SJCRH30 (cell line): ENCODE measurements at regions not wholly inside any gene's neighbourhood (a gene's known extent, or its start where the extent isn't known, plus 50 kb on each side); places are given as distances from the start of the nearest gene placed in this dataset.

Experiments used
- DNase-seq, 2 experiments: peaks; one replicate each; pipeline ENCODE4 v3.0.0-alpha.2; 2015 to 2020
- H3K27ac ChIP-seq: fragments of 250-450 bp; sonication (Bioruptor Pico); 2 replicates; pipeline ENCODE4 v1.5.1; 2020; ENCODE audit warnings: mild to moderate bottlenecking, moderate library complexity
- H3K27me3 ChIP-seq: fragments of 250-450 bp; sonication (Bioruptor Pico); 2 replicates; pipeline ENCODE4 v1.5.1; 2020; ENCODE audit warnings: mild to moderate bottlenecking, moderate library complexity
- H3K36me3 ChIP-seq: fragments of 250-450 bp; sonication (Bioruptor Pico); 2 replicates; pipeline ENCODE4 v1.5.1; 2020; ENCODE audit warnings: mild to moderate bottlenecking, moderate library complexity
- H3K4me1 ChIP-seq: fragments of 250-450 bp; sonication (Bioruptor Pico); 2 replicates; pipeline ENCODE4 v1.5.1; 2020; ENCODE audit warnings: mild to moderate bottlenecking, moderate library complexity
- H3K4me3 ChIP-seq: fragments of 250-450 bp; sonication (Bioruptor Pico); 2 replicates; pipeline ENCODE4 v1.5.1; 2020; ENCODE audit warnings: mild to moderate bottlenecking, moderate library complexity
- H3K9me3 ChIP-seq: fragments of 250-450 bp; sonication (Bioruptor Pico); replicated peaks from 2 replicates; pipeline ENCODE4 v1.5.1; 2020; ENCODE audit warnings: mild to moderate bottlenecking, moderate library complexity

- no peaks in the 10 kb centered on the region for H3K9me3 ChIP-seq
- no peaks in the 10 kb centered on the region for H3K4me1 ChIP-seq
- H3K36me3 ChIP-seq: no peaks in the 10 kb centered on the region
- DNase-seq: no peak
- no peaks in the 10 kb centered on the region for H3K27me3 ChIP-seq
- H3K27ac ChIP-seq: no peak overlapping the region
- H3K4me3 ChIP-seq: no peak overlapping the region
Observed at GRCh38 chr2:125581557-125581956, 1074.4 kb upstream of the GYPC start.

GRCh38 chr2:125582516-125582915 lies 1073.4 kb upstream of the GYPC start:
- H3K36me3 ChIP-seq: no peaks in the 10 kb centered on the region
- no peaks in the 10 kb centered on the region for H3K9me3 ChIP-seq
- no peak overlapping the region for H3K4me3 ChIP-seq
- no peak for DNase-seq
- H3K4me1 ChIP-seq: no peaks in the 10 kb centered on the region
- no peak overlapping the region for H3K27ac ChIP-seq
- H3K27me3 ChIP-seq: no peaks in the 10 kb centered on the region

- no peak for DNase-seq
- Histone ChIP-seq H3K36me3 (no peaks in the 10 kb centered on the region), H3K9me3 (no peaks in the 10 kb centered on the region), H3K4me1 (no peaks in the 10 kb centered on the region), H3K4me3 (no peak overlapping the region), H3K27me3 (no peaks in the 10 kb centered on the region), H3K27ac (no peak overlapping the region)
Observed at GRCh38 chr2:125584732-125585131, 1071.2 kb upstream of the GYPC start.

- H3K9me3 ChIP-seq: no peaks in the 10 kb centered on the region
- H3K27me3 ChIP-seq: no peaks in the 10 kb centered on the region
- H3K4me3 ChIP-seq: no peak overlapping the region
- DNase-seq: no peak
- H3K36me3 ChIP-seq: no peaks in the 10 kb centered on the region
- no peak overlapping the region for H3K27ac ChIP-seq
- no peaks in the 10 kb centered on the region for H3K4me1 ChIP-seq
Observed at GRCh38 chr2:125588780-125589179, 1067.2 kb upstream of the GYPC start.

GRCh38 chr2:125591954-125592353 lies 1064.0 kb upstream of the GYPC start:
- Histone ChIP-seq H3K27ac (no peak overlapping the region), H3K4me1 (no peaks in the 10 kb centered on the region), H3K9me3 (no peaks in the 10 kb centered on the region), H3K36me3 (no peaks in the 10 kb centered on the region), H3K27me3 (peaks cover 3% of the 10 kb centered on the region; the same call in 1 of the 2 replicates), H3K4me3 (no peak overlapping the region)
- no peak for DNase-seq

- no peaks in the 10 kb centered on the region for H3K4me1 ChIP-seq
- no peak overlapping the region for H3K4me3 ChIP-seq
- H3K36me3 ChIP-seq: no peaks in the 10 kb centered on the region
- peaks cover 3% of the 10 kb centered on the region; the same call in 1 of the 2 replicates for H3K27me3 ChIP-seq
- no peak overlapping the region for H3K27ac ChIP-seq
- DNase-seq: no peak
- H3K9me3 ChIP-seq: no peaks in the 10 kb centered on the region
Observed at GRCh38 chr2:125593036-125593435, 1062.9 kb upstream of the GYPC start.

GRCh38 chr2:125596612-125597011 lies 1059.3 kb upstream of the GYPC start:
- Histone ChIP-seq H3K36me3 (no peaks in the 10 kb centered on the region), H3K9me3 (no peaks in the 10 kb centered on the region), H3K4me3 (no peak overlapping the region), H3K4me1 (no peaks in the 10 kb centered on the region), H3K27ac (no peak overlapping the region), H3K27me3 (peaks cover 3% of the 10 kb centered on the region; the same call in 1 of the 2 replicates)
- no peak for DNase-seq

GRCh38 chr2:125615438-125615837 lies 1040.5 kb upstream of the GYPC start:
- H3K27ac ChIP-seq: no peak overlapping the region
- no peaks in the 10 kb centered on the region for H3K36me3 ChIP-seq
- no peak overlapping the region for H3K4me3 ChIP-seq
- H3K27me3 ChIP-seq: no peaks in the 10 kb centered on the region
- no peak for DNase-seq
- H3K4me1 ChIP-seq: no peaks in the 10 kb centered on the region
- no peaks in the 10 kb centered on the region for H3K9me3 ChIP-seq

GRCh38 chr2:125630377-125630776 lies 1025.6 kb upstream of the GYPC start:
- Histone ChIP-seq H3K4me1 (no peaks in the 10 kb centered on the region), H3K27me3 (no peaks in the 10 kb centered on the region)
- no peak for DNase-seq

GRCh38 chr2:125634662-125635061 lies 1021.3 kb upstream of the GYPC start:
- DNase-seq: no peak
- Histone ChIP-seq H3K9me3 (no peaks in the 10 kb centered on the region), H3K36me3 (no peaks in the 10 kb centered on the region), H3K27me3 (no peaks in the 10 kb centered on the region), H3K4me1 (no peaks in the 10 kb centered on the region), H3K4me3 (no peak overlapping the region), H3K27ac (no peak overlapping the region)

More at GRCh38 chr2:125630377-125630776, 1025.6 kb upstream of the GYPC start:
- H3K4me3 ChIP-seq: no peak overlapping the region
- H3K27ac ChIP-seq: no peak overlapping the region
- no peaks in the 10 kb centered on the region for H3K9me3 ChIP-seq
- no peaks in the 10 kb centered on the region for H3K36me3 ChIP-seq

GRCh38 chr2:125638345-125638744 lies 1017.6 kb upstream of the GYPC start:
- H3K4me3 ChIP-seq: no peak overlapping the region
- no peaks in the 10 kb centered on the region for H3K4me1 ChIP-seq
- no peaks in the 10 kb centered on the region for H3K9me3 ChIP-seq
- H3K27ac ChIP-seq: no peak overlapping the region
- DNase-seq: no peak
- H3K36me3 ChIP-seq: no peaks in the 10 kb centered on the region
- H3K27me3 ChIP-seq: no peaks in the 10 kb centered on the region

GRCh38 chr2:125642032-125642431 lies 1013.9 kb upstream of the GYPC start:
- no peaks in the 10 kb centered on the region for H3K4me1 ChIP-seq
- no peaks in the 10 kb centered on the region for H3K9me3 ChIP-seq
- no peak for DNase-seq
- H3K27ac ChIP-seq: no peak overlapping the region; the same call in 1 of the 2 replicates
- no peaks in the 10 kb centered on the region for H3K27me3 ChIP-seq
- H3K36me3 ChIP-seq: no peaks in the 10 kb centered on the region
- no peak overlapping the region for H3K4me3 ChIP-seq

- Histone ChIP-seq H3K27ac (no peak overlapping the region), H3K4me3 (no peak overlapping the region), H3K27me3 (no peaks in the 10 kb centered on the region), H3K4me1 (no peaks in the 10 kb centered on the region), H3K9me3 (no peaks in the 10 kb centered on the region), H3K36me3 (no peaks in the 10 kb centered on the region)
- DNase-seq: no peak
Observed at GRCh38 chr2:125643128-125643527, 1012.8 kb upstream of the GYPC start.

- H3K4me1 ChIP-seq: no peaks in the 10 kb centered on the region
- H3K36me3 ChIP-seq: no peaks in the 10 kb centered on the region
- H3K9me3 ChIP-seq: no peaks in the 10 kb centered on the region
- no peak overlapping the region for H3K27ac ChIP-seq
- no peak for DNase-seq
- H3K4me3 ChIP-seq: no peak overlapping the region
- no peaks in the 10 kb centered on the region for H3K27me3 ChIP-seq
Observed at GRCh38 chr2:125643585-125643984, 1012.4 kb upstream of the GYPC start.

- no peak for DNase-seq
- no peaks in the 10 kb centered on the region for H3K4me1 ChIP-seq
- no peak overlapping the region for H3K4me3 ChIP-seq
- H3K9me3 ChIP-seq: no peaks in the 10 kb centered on the region
- no peaks in the 10 kb centered on the region for H3K27me3 ChIP-seq
- H3K36me3 ChIP-seq: no peaks in the 10 kb centered on the region
- no peak overlapping the region for H3K27ac ChIP-seq
Observed at GRCh38 chr2:125644257-125644656, 1011.7 kb upstream of the GYPC start.

- Histone ChIP-seq H3K27me3 (no peaks in the 10 kb centered on the region), H3K9me3 (no peaks in the 10 kb centered on the region), H3K36me3 (no peaks in the 10 kb centered on the region), H3K27ac (no peak overlapping the region), H3K4me3 (no peak overlapping the region), H3K4me1 (no peaks in the 10 kb centered on the region)
- DNase-seq: no peak
Observed at GRCh38 chr2:125652280-125652679, 1003.7 kb upstream of the GYPC start.
